SKM-1 treated with dmso at 0.1 percent for 144 hours (cell line): ENCODE measurements at regions not wholly inside any gene's neighbourhood (a gene's known extent, or its start where the extent isn't known, plus 50 kb on each side); places are given as distances from the start of the nearest gene placed in this dataset.
"Not testable (repeated sequence)": the region's sequence is repeated elsewhere in the genome, so short reads cannot be mapped to it uniquely, and the experiment has no call there.

Experiments
- DNase-seq: peaks from one replicate; lab custom pipeline; 2025; ENCODE audit not compliant: unreplicated experiment; lab: John Stamatoyannopoulos, UW

GRCh38 chr5:58207076-58207475, 252.8 kb downstream of the PLK2 start:
- no peak for DNase-seq

- DNase-seq: no peak
Observed at GRCh38 chr5:58204966-58205365, 254.9 kb downstream of the PLK2 start.

GRCh38 chr5:58202941-58203444, 256.9 kb downstream of the PLK2 start:
- DNase-seq: no peak

DNA sequence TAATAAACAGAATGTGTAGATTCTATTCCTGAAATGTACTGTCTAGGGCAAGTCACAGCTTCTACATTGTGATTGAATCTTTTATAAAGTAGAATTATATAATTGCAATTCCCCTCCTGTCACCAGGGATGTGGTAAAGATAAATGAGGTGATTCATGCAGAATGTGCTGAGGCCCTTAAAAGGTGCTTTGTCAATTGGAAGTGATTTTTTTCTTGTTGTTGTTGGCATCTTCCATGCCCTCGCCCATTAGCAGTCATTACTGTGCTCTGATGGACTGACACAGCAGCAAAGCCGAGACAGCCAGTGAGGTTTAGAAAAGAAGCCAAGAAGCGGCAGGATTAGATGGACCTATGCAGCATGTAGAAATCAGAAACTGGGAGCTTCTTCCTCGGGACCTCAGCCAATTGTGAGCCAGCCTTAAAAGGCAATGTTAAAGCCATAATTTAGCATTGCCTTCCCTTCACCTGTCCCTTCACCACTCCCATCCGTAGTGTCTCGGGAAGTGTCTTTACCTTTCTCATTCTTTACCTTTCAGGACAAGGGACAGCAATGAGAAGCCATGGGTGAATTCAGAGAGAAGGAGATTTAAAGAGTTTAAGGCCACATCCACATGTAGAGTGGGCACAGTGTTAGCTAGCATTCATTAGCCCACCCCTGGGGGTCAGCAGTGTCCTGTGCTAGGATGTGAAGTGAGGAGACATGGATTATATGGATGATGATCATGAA, 257.8 kb downstream of the PLK2 start:
- DNase-seq: no peak

GRCh38 chr5:58200451-58200850, 259.4 kb downstream of the PLK2 start:
- no peak for DNase-seq

GRCh38 chr5:58199087-58199486, 260.8 kb downstream of the PLK2 start:
- no peak for DNase-seq

DNA sequence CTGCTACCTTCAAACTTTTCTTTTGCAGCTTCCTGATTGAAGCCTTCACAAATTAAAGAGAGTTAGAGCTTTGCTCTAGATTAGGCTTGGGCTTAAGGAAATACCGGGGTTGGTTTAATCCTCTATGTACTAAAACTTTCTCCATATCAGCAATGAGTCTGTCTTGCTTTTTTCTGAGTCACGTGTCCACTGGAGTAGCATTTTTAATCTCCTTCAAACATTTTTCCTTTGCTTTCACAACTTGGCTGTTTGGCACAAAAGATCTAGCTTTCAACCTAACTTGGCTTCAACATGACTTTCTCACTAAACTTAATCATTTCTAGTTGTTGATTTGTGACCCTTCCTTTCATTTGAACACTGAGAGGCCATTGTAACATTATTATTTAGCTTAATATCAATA, 261.6 kb downstream of the PLK2 start:
- DNase-seq: no peak

- no peak for DNase-seq
Observed at GRCh38 chr5:58197875-58198274, 262.0 kb downstream of the PLK2 start.

GRCh38 chr5:58191443-58191842, 268.4 kb downstream of the PLK2 start:
- DNase-seq: no peak

- DNase-seq: no peak
Observed at GRCh38 chr5:58188262-58188651, 271.6 kb downstream of the PLK2 start.

GRCh38 chr5:58187432-58188261, 272.2 kb downstream of the PLK2 start:
- DNase-seq: no peak

- DNase-seq: no peak
Observed at GRCh38 chr5:58185801-58186200, 274.1 kb downstream of the PLK2 start.

DNA sequence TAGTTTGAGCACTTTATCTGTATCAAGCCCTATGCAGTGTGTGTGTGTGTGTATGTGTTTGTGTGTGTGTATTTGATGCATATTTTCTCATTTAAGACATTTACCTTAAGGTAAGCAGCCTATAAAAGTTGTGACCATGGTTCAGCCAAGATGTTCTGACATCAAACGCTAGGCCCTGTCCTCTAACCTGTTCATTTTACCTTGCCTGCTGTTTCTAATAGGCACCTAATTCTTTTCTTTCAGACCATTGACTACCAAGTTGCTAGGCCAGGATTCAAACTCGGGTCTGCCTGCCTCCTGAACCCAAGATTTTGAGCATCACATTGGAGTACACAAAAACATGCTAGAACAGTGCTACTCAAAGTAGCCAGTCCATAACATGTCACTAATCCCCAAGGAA, 274.5 kb downstream of the PLK2 start:
- DNase-seq: no peak

DNA sequence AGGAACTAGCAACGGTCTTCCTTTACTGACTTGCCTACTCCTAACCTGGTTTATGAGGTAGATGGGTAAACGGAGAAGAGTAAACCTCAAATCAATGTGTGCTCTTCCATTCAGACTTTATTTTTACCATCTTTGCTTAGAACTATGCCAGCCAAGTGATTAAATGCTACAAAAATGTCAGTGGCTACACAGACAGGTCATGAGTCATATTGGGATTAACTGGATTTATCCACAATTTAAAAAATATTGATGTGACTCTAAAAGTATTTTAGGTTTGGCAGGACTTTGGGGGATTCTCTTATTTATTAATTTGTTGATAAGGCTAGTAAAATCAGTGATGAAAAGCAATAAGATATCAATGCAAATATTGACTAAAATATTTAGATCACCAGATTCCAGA, 275.0 kb downstream of the PLK2 start:
- no peak for DNase-seq

- DNase-seq: no peak
Observed at GRCh38 chr5:58183786-58184085, 276.1 kb downstream of the PLK2 start.

GRCh38 chr5:58183078-58183785, 276.7 kb downstream of the PLK2 start:
- DNase-seq: no peak

- no peak for DNase-seq
Observed at GRCh38 chr5:58182287-58182841, 277.5 kb downstream of the PLK2 start.

GRCh38 chr5:58181578-58182286, 278.2 kb downstream of the PLK2 start:
- no peak for DNase-seq

GRCh38 chr5:58172946-58173345, 286.9 kb downstream of the PLK2 start:
- DNase-seq: no peak

- no peak for DNase-seq
Observed at GRCh38 chr5:58165152-58165551, 294.7 kb downstream of the PLK2 start.

GRCh38 chr5:58161889-58162288, 298.0 kb downstream of the PLK2 start:
- not testable (repeated sequence) for DNase-seq
